Natural killer cell treated with Interleukin-12 subunit alpha and Interleukin-12 subunit beta and Interleukin-15 and Interleukin-18, amount 100 ng/mL, for 72 hours (primary cell): ENCODE measurements at regions not wholly inside any gene's neighbourhood (a gene's known extent, or its start where the extent isn't known, plus 50 kb on each side); places are given as distances from the start of the nearest gene placed in this dataset.

Source experiments
- ATAC-seq, 2 donors: fragments of 150-1000 bp; cut with Tn5 transposase in 1 of 2; sonication (Bioruptor Pico), chemical (Tn5 transposase) in 1 of 2; 2 replicates each; pipeline ENCODE4 v1.10.0; 2021
- DNase-seq: peaks from one replicate; pipeline ENCODE4 v3.0.0; 2022; ENCODE audit warnings: low spot score
- H3K27ac Mint-ChIP-seq, 2 donors: 1 replicate in 1 of 2; 2 replicates in 1 of 2; pipeline ENCODE4 v1.8.0; 2022; ENCODE audit warnings: mixed read lengths in 2 of 2, mild to moderate bottlenecking in 1 of 2, moderate library complexity in 1 of 2
- H3K27me3 Mint-ChIP-seq, 2 donors: 1 replicate in 1 of 2; 2 replicates in 1 of 2; pipeline ENCODE4 v1.8.0; 2022; ENCODE audit warnings: mixed read lengths in 2 of 2
- H3K36me3 Mint-ChIP-seq: one replicate; pipeline ENCODE4 v1.8.0; 2022; ENCODE audit warnings: mixed read lengths
- H3K4me1 Mint-ChIP-seq, 2 donors: 1 replicate in 1 of 2; 2 replicates in 1 of 2; pipeline ENCODE4 v1.8.0; 2022; ENCODE audit warnings: low read depth in 2 of 2, mixed read lengths in 2 of 2, mild to moderate bottlenecking in 1 of 2
- H3K4me3 Mint-ChIP-seq: one replicate; pipeline ENCODE4 v1.8.0; 2022; ENCODE audit warnings: mixed read lengths
- H3K9me3 Mint-ChIP-seq: 2 replicates; pipeline ENCODE4 v1.8.0; 2022; ENCODE audit warnings: mixed read lengths

DNA sequence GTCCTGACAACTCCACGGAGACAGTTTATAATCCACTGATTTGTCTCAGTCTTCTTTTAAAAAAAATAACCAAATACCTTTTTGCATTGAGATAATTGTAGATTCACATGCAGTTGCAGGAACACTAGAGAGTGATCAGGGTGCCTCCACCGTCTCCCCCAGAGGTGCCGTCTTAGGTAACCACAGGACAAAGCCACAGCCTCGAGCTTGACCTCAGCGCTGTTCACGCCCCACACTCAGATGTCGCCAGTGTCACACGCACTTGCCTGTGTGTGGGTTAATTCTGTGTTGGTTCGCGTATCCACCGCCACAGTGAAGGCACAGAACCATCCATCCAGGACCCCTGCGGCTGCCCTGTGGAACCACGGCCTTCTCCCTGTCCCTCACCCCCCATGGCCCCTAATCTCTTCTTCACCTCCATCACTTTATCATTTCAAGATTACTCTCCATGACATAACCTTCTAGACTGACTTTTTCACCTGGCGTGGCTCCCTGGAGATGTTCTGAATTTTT is 295.0 kb upstream of the HDAC4 start:
- H3K9me3 Mint-ChIP-seq = no peaks in the 10 kb centered on the region
- peaks cover 7 to 8% of the 10 kb centered on the region in 2 donors for H3K4me1 Mint-ChIP-seq
- H3K4me3 Mint-ChIP-seq = no peak overlapping the region
- H3K36me3 Mint-ChIP-seq = no peaks in the 10 kb centered on the region
- peaks cover 0 to 10% of the 10 kb centered on the region in 2 donors for H3K27me3 Mint-ChIP-seq
- DNase-seq (no peak), ATAC-seq (peak in 1 of 2 donors; percentile 54)
- H3K27ac Mint-ChIP-seq = no peak overlapping the region

DNA sequence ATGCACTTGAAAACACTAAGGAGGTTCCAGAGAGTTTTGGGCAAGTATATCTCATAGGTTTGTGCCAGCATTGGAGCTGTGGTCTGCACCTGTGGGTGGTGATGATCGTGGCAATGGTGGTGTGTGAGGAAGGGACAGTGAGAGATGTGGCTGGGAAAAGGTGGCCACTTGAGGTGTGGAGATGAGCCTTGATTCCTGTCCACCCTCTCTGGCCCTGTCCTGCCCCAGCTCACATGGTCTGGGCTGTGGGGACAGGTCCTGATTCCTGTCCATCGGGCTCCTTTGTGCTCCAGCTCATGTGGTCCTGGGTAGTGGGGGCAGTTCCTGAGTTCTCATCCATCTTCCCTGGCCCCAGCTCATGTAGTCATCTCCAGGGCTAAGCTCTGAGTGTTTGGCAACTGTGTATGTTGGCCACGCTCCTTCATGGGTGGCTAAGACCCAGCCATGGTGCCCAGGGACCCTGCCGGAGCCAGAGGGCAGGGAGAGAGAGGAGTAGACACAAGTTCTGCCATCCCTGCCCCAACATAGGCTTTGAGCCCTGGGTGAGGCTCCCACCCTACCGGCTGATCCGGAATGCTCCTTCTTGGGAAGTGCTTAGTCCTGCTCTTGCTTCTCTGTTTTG is 294.4 kb upstream of the HDAC4 start:
- Mint-ChIP-seq H3K4me3 (no peak overlapping the region), H3K36me3 (no peaks in the 10 kb centered on the region), H3K27ac (no peak overlapping the region), H3K4me1 (peaks cover 7 to 8% of the 10 kb centered on the region in 2 donors), H3K27me3 (peaks cover 0 to 10% of the 10 kb centered on the region in 2 donors), H3K9me3 (no peaks in the 10 kb centered on the region)
- ATAC-seq (no peak), DNase-seq (no peak)

DNA sequence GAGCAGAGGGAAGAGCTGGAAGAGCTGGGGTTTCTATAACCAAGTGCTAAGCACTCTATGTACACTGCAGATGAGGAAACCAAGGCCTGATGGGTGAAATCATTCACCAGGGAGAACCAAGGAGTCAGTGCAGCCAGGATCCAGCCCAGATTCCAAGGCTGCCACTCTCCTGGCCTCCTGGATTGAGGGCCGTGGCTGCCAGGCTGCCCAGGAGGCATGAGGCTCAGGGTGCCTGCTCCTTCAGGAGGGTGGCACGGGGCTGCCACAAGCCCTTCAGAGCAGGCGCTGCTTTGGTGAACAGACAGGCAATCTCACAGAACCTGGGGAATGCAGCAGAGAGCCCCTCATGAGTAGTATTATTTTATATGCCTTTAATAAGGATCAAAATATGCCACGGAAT is 293.7 kb upstream of the HDAC4 start:
- Mint-ChIP-seq H3K27ac (no peak overlapping the region), H3K4me3 (no peak overlapping the region), H3K4me1 (peaks cover 7 to 8% of the 10 kb centered on the region in 2 donors)

DNA sequence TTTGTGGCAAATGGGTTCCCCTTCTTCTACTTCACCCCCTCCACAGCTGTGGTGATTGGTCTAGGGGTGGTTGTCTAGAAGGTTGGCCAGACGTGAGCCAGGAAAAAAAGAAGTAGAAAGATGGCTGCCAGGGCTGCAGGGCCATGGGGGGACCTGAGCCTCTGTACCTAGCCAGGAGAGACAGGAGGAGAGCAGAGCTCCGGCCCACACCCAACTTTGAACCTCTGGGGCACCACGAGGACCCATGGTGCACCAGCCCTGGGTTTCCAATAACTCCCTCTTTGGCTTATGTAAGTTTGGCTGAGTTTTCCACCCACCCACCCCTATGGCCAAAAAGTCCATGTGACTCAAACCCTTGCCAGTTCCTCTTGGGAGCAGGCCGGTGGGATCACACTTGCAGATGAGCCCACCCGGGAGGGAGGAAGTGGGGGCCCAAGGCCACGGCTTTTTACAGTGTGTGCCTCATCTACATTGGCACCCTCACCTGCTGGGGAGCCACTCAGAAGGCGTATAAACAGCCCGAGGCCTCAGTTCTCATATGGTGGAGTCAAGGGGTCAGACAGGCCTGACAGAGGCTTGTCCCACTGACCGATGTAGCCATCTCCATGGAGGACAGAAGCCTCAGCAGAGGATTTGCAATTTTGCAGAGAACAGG is 293.1 kb upstream of the HDAC4 start:
- Mint-ChIP-seq H3K9me3 (no peaks in the 10 kb centered on the region), H3K4me1 (peaks cover 7 to 8% of the 10 kb centered on the region in 2 donors), H3K4me3 (no peak overlapping the region), H3K27me3 (peaks cover 0 to 10% of the 10 kb centered on the region in 2 donors), H3K27ac (no peak overlapping the region), H3K36me3 (no peaks in the 10 kb centered on the region)
- DNase-seq (no peak), ATAC-seq (no peak)

More for the DNA sequence above, 293.7 kb upstream of the HDAC4 start:
- DNase-seq = no peak
- Mint-ChIP-seq H3K36me3 (no peaks in the 10 kb centered on the region), H3K27me3 (peaks cover 0 to 10% of the 10 kb centered on the region in 2 donors), H3K9me3 (no peaks in the 10 kb centered on the region)
- no peak for ATAC-seq

DNA sequence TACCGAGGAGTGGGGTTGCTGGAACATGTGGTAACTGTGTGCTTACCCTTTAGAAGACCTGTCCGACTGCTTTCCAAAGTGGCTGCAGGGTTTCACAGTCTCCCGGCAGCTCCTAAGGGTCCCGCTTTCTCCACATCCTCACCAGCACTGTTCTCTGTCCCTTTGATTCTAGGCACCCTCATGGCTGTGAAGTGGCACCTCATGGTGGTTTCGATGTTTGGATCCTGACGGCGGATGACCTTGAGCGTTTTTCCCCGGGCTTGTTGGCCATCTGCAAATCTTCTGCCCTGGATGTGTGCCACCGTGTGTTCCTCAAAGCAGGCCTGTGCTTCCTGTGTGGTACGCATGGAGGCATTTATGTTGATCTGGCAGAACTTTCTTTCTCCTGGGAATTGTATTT is 292.5 kb upstream of the HDAC4 start:
- peaks cover 7 to 8% of the 10 kb centered on the region in 2 donors for H3K4me1 Mint-ChIP-seq
- no peak for ATAC-seq
- H3K4me3 Mint-ChIP-seq = no peak overlapping the region
- H3K36me3 Mint-ChIP-seq = no peaks in the 10 kb centered on the region
- no peak overlapping the region for H3K27ac Mint-ChIP-seq
- no peaks in the 10 kb centered on the region for H3K9me3 Mint-ChIP-seq
- peaks cover 0 to 14% of the 10 kb centered on the region in 2 donors for H3K27me3 Mint-ChIP-seq
- no peak for DNase-seq

DNA sequence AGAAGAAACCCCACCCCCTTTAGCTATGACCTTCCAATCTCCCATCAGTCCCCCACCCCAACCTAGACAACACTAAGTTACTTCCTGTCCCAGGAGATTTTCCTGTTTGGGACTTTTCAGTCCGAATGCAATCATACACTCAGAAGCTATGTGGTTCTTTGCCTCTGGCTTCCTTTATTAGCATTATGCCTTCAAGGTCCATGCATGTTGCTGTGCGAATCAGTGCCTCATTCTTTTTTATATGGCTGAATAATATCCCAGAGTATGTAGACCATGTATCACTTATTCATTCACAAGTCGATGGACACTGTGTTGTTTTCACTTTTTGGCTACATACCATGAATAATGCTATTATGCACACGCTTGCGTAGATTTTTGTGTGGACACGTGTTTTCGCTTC is 292.1 kb upstream of the HDAC4 start:
- H3K36me3 Mint-ChIP-seq = no peaks in the 10 kb centered on the region
- no peak for ATAC-seq
- no peak overlapping the region for H3K27ac Mint-ChIP-seq
- H3K4me1 Mint-ChIP-seq = peaks cover 7 to 8% of the 10 kb centered on the region in 2 donors
- peaks cover 1 to 13% of the 10 kb centered on the region in 2 donors for H3K27me3 Mint-ChIP-seq
- no peak for DNase-seq
- H3K4me3 Mint-ChIP-seq = no peak overlapping the region
- no peaks in the 10 kb centered on the region for H3K9me3 Mint-ChIP-seq

DNA sequence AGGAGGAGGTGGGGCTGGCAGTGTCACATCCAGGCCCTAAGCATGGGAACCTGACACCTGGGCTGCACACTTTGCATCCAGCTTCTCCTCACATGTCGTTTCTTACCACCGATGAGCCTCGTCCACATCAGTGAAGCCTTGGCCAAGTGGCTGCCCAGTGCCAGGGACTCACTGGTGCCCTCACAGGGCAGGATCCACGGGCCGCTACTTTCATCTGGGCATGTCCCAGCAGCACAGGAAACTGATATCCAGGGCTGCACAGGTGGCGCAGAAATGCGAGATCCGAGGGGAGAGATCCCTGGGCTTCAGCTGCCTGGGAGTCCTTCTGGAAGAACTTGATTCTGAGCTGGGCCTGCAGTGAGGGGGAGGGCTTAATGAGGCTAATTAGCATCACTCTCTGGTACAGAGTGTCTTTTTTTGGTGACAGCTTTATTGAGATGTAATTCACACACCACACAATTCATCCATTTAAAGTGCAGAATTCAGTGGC is 291.6 kb upstream of the HDAC4 start:
- no peaks in the 10 kb centered on the region for H3K36me3 Mint-ChIP-seq
- DNase-seq = no peak
- H3K4me3 Mint-ChIP-seq = no peak overlapping the region
- H3K27me3 Mint-ChIP-seq = peaks cover 6 to 16% of the 10 kb centered on the region in 2 donors
- ATAC-seq = no peak
- H3K27ac Mint-ChIP-seq = no peak overlapping the region
- no peaks in the 10 kb centered on the region for H3K9me3 Mint-ChIP-seq
- H3K4me1 Mint-ChIP-seq = peaks cover 7 to 8% of the 10 kb centered on the region in 2 donors

DNA sequence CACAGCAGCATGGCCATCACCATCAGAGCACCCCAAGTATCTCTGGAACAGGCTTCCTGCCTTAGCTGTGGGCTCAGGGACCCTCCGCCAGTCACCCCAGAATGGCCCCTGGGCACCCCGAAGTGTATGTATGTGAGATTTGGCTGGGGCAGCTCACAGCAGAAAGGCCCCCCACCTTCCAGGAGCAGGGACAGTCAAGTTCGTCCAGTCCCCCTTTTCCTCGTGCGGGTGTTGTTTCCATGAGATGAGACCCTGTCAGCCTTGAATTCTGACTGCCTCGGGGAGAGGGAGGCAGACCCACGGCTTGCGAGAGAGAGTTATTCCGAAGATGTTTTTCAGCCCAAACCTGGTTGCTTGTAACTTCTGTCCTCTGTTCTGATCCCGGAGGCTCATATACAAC is 290.9 kb upstream of the HDAC4 start:
- no peaks in the 10 kb centered on the region for H3K36me3 Mint-ChIP-seq
- H3K4me3 Mint-ChIP-seq = no peak overlapping the region
- H3K9me3 Mint-ChIP-seq = no peaks in the 10 kb centered on the region
- DNase-seq (no peak), ATAC-seq (no peak)
- peaks cover 7 to 8% of the 10 kb centered on the region in 2 donors for H3K4me1 Mint-ChIP-seq
- H3K27ac Mint-ChIP-seq = no peak overlapping the region
- peaks cover 6 to 14% of the 10 kb centered on the region in 2 donors for H3K27me3 Mint-ChIP-seq

DNA sequence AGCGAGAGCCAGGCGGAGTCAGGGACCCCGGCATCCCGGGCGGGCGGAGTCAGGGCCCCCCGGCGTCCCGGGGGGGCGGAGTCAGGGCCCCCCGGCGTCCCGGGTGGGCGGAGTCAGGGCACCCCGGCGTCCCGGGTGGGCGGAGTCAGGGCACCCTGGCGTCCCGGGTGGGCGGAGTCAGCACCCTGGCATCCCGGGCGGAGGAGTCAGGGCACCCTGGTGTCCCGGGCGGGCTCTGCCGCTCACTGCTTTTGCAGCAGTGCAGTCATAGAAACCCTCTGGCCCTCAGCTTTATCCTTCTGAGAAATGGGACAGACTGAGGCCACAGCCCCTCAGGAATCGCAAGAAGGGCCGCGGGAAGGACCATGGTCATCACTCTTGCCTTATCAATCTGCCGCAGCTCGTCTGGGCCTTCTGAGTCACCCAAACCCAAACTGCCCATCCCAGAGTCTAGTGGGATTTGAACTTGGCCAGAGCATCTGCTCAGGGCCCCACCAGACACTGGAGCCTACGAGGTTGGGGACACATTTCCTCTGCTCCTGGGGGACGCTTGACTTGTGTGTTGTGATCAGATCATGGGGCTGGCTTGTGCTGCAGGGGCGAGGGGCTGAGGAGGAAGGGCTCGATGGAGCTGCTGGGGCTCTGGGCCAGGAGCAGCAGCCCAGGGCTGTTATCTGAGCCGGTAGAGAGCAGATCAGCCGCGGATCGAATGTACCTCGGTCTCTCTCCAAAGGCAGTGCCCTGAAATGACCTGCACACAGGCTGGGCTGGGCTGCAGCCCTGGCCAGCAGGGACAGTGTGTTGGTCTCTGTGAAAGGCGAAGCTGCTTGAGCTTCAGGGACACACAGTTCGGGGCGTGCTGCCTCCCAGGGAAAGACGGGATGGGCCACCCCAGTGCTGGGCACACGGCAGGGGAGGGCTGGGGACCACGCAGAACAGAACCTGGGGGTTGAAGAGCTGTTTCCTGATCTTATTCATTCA is 290.1 kb upstream of the HDAC4 start:
- ATAC-seq = no peak
- no peak overlapping the region for H3K4me3 Mint-ChIP-seq
- peak; percentile 59 for DNase-seq
- peaks cover 5% of the 10 kb centered on the region in 2 donors for H3K4me1 Mint-ChIP-seq
- H3K9me3 Mint-ChIP-seq = no peaks in the 10 kb centered on the region
- H3K36me3 Mint-ChIP-seq = no peaks in the 10 kb centered on the region
- H3K27ac Mint-ChIP-seq = no peak overlapping the region
- peaks cover 6 to 12% of the 10 kb centered on the region in 2 donors for H3K27me3 Mint-ChIP-seq

DNA sequence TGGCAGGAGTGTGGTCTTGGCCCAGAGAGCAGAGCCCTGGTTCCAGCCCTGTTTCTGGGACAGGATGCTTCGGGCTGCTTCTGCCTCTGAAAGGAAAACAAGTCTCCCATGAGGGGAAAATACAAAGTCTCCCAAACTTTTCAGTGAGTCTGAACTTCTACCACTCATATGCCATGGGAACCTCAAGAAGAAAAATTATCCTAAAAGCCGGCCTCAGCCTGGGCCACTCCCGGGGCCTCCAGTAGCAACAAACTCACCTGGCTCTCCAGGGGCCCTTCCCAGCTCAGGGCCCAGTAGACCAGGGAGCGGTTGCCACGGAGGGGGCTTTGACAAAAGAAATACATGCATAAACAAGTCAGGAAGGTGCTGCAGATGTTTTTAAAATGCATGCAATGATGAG is 289.2 kb upstream of the HDAC4 start:
- DNase-seq = peak; percentile 10
- Mint-ChIP-seq H3K36me3 (no peaks in the 10 kb centered on the region), H3K4me3 (no peak overlapping the region), H3K27ac (no peak overlapping the region), H3K4me1 (no peaks in the 10 kb centered on the region), H3K9me3 (no peaks in the 10 kb centered on the region), H3K27me3 (peaks cover 13 to 18% of the 10 kb centered on the region in 2 donors)
- no peak for ATAC-seq

DNA sequence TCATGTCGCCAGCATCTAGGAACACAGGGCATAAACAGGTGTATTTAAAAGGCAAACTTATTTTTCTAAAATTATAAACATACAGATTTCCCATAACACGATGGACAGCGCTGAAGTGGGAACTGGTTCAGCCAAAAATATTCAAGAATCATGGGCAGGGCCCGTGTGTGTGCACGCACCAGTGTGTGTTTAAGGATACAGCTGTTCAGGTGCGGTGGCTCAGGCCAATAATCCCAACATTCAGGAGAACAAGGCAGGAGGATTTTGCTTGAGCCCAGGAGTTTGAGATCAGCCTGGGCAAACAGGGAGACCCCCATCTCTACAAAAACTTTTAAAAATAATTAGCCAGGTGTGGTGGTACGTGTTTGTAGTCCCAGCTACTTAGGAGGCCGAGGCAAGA is 288.6 kb upstream of the HDAC4 start:
- H3K27ac Mint-ChIP-seq = no peak overlapping the region
- ATAC-seq = no peak
- no peaks in the 10 kb centered on the region for H3K36me3 Mint-ChIP-seq
- peaks cover 15 to 21% of the 10 kb centered on the region in 2 donors for H3K27me3 Mint-ChIP-seq
- no peak for DNase-seq
- no peaks in the 10 kb centered on the region for H3K4me1 Mint-ChIP-seq
- H3K9me3 Mint-ChIP-seq = no peaks in the 10 kb centered on the region
- H3K4me3 Mint-ChIP-seq = no peak overlapping the region

DNA sequence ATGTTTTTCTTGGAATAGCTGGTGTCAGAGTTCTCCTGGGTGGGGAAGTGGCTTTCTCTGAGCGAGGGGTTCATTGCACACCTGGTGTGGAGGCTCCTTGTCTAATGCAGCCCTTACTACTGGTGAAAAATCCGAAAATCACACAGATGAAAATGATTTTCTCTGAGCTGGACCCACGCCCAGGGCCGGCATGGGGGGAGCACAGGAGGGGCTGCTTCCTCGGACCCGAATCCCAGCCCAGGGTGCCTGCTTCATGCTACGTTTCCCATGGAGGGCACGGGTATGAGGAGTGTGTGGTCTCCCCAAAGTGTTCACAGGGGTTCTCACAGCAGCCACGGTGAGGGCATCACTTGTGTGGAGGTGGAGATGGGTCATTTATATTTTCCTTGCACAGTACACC is 288.0 kb upstream of the HDAC4 start:
- DNase-seq = no peak
- H3K27me3 Mint-ChIP-seq = peaks cover 21 to 27% of the 10 kb centered on the region in 2 donors
- no peaks in the 10 kb centered on the region for H3K4me1 Mint-ChIP-seq
- H3K36me3 Mint-ChIP-seq = no peaks in the 10 kb centered on the region
- no peaks in the 10 kb centered on the region for H3K9me3 Mint-ChIP-seq
- no peak overlapping the region for H3K27ac Mint-ChIP-seq
- no peak for ATAC-seq
- no peak overlapping the region for H3K4me3 Mint-ChIP-seq

DNA sequence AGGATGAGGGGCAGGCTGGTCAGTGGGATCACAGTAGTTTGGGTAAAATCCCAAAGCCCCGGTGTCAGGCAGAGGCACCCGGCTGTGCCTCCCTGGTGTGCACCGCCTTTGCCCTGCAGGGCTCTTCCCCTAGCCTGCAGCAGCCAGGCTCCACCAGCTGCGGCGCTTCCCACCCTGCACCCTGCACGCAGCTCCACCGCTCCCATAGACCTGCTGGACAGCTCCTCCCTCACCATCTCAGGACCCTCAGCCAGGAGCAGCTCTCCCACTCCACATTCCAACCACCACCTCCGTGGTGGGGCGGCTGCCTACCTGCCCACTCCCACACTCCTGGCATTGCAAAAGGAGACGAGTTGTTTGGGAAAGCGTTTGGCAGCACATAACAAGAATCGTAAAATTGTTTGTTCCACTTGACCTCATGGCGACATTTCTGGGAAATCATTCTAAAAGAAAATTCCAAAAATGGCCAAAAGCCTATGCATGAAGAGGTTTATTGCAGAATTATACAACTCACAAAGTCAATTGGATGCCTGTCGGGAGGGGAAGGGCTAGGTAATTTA is 287.4 kb upstream of the HDAC4 start:
- peak; percentile 8 for DNase-seq
- no peaks in the 10 kb centered on the region for H3K4me1 Mint-ChIP-seq
- H3K36me3 Mint-ChIP-seq = no peaks in the 10 kb centered on the region

More for the DNA sequence above, 287.4 kb upstream of the HDAC4 start:
- Mint-ChIP-seq H3K4me3 (no peak overlapping the region), H3K27ac (no peak overlapping the region), H3K9me3 (no peaks in the 10 kb centered on the region), H3K27me3 (peaks cover 25 to 26% of the 10 kb centered on the region in 2 donors)
- peak in 1 of 2 donors; percentile 40 for ATAC-seq
